GM13976 (cell line): ENCODE measurements at regions not wholly inside any gene's neighbourhood (a gene's known extent, or its start where the extent isn't known, plus 50 kb on each side); places are given as distances from the start of the nearest gene placed in this dataset.

Experiments used
- DNase-seq: peaks from one replicate; pipeline ENCODE4 v3.0.0; 2012; ENCODE audit warnings: low spot score
- CTCF ChIP-seq: IDR thresholded peaks from 2 replicates; pipeline ENCODE4 v1.5.1; 2012; ENCODE audit warnings: borderline replicate concordance, mild to moderate bottlenecking; ENCODE audit not compliant: insufficient read depth; ENCODE audit errors: extremely low read depth, missing control alignments, control extremely low read depth
- in situ Hi-C: fragments of 300-500 bp; cut with MboI; formaldehyde crosslinking; loops from one replicate; pipeline ENCODE4 v1.12.0; 2022; ENCODE audit warnings: low sequenced_read_pairs, mixed read lengths, inconsistent platforms; ENCODE audit not compliant: unreplicated experiment

- in situ Hi-C loops: no loop called here
- no peak for DNase-seq
- TF ChIP-seq CTCF: no peak
These were observed 667.5 kb upstream of the HS6ST1 start for GRCh38 chr2:128986026-128986715.

GRCh38 chr2:128986867-128987268 lies 668.2 kb upstream of the HS6ST1 start:
- DNase-seq: no peak
- in situ Hi-C loops: no loop called here
- no peak for TF ChIP-seq CTCF

GRCh38 chr2:128988326-128988725 lies 669.7 kb upstream of the HS6ST1 start:
- no peak for TF ChIP-seq CTCF
- in situ Hi-C loops: no loop called here
- no peak for DNase-seq

GRCh38 chr2:128988967-128989366 lies 670.3 kb upstream of the HS6ST1 start:
- no peak for DNase-seq
- TF ChIP-seq CTCF: no peak
- in situ Hi-C loops: no loop called here

- in situ Hi-C loops: no loop called here
- TF ChIP-seq CTCF: no peak
- no peak for DNase-seq
These were observed 676.4 kb upstream of the HS6ST1 start for GRCh38 chr2:128995086-128995485.

GRCh38 chr2:128996078-128996477 lies 677.4 kb upstream of the HS6ST1 start:
- no peak for TF ChIP-seq CTCF
- DNase-seq: no peak
- in situ Hi-C loops: no loop called here
